ENCODE measurements at regions not wholly inside any gene's neighbourhood (a gene's known extent, or its start where the extent isn't known, plus 50 kb on each side); places are given as distances from the start of the nearest gene placed in this dataset.

GRCh38 chr15:38823263-38823662 lies 258.6 kb upstream of the RASGRP1 start:
- TF ChIP-seq POLR2A (IDR thresholded peaks at IDR 0.05): no peak
- no peak for TF ChIP-seq EP300 (IDR thresholded peaks at IDR 0.05; ENCODE audit: low read depth)
- TF ChIP-seq, protein P1, sequence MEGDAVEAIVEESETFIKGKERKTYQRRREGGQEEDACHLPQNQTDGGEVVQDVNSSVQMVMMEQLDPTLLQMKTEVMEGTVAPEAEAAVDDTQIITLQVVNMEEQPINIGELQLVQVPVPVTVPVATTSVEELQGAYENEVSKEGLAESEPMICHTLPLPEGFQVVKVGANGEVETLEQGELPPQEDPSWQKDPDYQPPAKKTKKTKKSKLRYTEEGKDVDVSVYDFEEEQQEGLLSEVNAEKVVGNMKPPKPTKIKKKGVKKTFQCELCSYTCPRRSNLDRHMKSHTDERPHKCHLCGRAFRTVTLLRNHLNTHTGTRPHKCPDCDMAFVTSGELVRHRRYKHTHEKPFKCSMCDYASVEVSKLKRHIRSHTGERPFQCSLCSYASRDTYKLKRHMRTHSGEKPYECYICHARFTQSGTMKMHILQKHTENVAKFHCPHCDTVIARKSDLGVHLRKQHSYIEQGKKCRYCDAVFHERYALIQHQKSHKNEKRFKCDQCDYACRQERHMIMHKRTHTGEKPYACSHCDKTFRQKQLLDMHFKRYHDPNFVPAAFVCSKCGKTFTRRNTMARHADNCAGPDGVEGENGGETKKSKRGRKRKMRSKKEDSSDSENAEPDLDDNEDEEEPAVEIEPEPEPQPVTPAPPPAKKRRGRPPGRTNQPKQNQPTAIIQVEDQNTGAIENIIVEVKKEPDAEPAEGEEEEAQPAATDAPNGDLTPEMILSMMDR (IDR thresholded peaks at IDR 0.05): no peak

Measured in transverse colon (tissue), 3 donors.